Stimulated activated CD4-positive, alpha-beta T cell treated with anti-CD3 and anti-CD28 coated beads, Interleukin-2, amount 100 ng/mL, for 48 hours (primary cell): ENCODE measurements at regions not wholly inside any gene's neighbourhood (a gene's known extent, or its start where the extent isn't known, plus 50 kb on each side); places are given as distances from the start of the nearest gene placed in this dataset.
"Not testable (repeated sequence)": the region's sequence is repeated elsewhere in the genome, so short reads cannot be mapped to it uniquely, and the experiment has no call there.

Experiments used
- DNase-seq, 2 donors: peaks; one replicate each; pipeline ENCODE4 v3.0.0-alpha.2; 2020

DNA sequence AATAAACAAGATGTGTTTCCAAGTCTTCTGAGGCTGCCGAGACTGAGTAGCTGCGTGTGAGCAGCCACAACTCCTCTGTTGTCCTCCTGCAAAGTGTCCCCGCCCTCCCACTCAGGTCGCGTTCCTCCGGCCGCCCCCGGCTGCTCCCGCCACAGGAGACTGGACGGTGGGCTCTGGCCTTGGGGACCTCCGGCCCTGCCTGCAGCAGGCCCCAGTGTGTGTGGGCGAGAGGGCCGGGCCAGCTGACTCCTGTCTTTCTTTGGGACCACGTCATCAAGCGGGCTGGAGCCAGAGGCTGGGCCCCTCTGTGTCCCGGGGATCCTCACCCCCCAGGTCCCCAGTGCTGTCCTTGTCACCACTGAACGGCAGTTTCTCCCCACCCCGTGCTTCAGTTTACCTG is 175.3 kb downstream of the NPIPB11 start:
- no peak for DNase-seq

DNA sequence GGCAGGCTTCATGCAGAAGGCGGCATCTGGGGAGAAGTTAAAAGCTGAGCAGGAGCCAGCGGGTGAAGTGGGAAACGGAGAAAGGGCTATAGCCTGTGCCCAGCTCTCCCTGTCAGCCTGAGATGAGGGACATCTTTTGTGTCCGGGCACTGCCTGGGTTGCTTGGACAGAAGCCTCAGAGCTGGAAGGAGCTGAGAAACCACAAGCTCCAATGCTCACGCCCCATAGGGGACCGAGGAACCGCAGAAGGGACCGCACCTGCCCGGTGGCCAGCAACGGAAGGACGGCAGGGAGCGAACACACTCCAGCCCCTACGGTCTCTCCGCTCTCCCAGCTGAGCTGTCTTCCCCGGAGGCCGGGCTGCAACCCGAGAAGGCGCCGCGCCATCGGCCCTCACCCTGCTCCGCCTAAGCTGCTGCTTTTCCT is 175.8 kb downstream of the NPIPB11 start:
- no peak for DNase-seq

DNA sequence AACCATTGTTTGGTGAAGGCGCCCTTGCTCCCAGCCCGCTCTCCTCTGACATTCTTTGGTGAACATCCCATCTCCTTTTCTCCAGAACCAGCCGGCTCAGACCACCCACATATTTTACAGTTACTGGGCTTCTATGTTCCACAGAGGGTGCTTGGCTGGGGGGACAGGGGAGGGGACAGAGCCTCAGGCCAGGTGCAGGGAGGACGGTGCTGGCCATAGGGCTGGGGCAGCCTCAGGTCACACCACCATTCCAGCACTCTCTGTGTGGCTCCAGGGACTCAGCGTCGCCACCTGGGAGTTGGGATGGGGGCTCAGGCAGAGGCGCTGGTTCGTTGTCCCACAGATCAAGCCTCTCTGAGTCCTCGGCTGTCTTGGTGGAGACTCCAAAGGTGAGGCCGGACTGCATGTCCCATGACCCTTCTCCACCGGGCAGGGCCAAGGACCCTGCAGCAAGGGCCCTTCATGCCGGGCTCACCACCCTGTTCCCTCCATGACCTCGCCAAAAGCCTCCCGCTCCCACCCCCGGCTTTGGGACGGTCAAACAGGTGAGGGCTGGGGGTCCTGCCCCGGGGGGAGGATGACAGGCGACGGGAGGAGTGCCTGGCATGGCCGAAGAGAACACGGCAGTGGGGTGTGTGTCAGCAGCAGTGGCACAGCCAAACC is 176.4 kb downstream of the NPIPB11 start:
- DNase-seq: not testable (repeated sequence)

DNA sequence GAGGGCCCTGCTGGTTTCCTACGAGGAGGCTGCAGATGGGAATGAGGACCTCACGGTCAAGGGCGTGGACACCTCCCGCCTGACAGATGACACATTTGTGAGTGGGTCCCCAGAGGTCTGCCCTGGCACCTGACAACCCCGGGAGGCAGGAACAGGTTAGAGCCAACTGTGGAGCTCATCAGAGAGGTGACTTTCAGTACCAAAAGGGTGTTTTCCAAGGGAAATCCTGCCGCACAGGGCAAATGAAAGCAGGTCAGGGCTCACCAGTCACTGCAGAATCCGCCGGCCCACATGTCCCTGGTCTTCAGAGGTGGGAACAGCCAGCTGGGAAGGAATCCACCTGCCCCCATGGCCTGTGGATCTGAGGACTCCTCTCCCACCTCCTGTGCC is 176.9 kb downstream of the NPIPB11 start:
- not testable (repeated sequence) for DNase-seq

DNA sequence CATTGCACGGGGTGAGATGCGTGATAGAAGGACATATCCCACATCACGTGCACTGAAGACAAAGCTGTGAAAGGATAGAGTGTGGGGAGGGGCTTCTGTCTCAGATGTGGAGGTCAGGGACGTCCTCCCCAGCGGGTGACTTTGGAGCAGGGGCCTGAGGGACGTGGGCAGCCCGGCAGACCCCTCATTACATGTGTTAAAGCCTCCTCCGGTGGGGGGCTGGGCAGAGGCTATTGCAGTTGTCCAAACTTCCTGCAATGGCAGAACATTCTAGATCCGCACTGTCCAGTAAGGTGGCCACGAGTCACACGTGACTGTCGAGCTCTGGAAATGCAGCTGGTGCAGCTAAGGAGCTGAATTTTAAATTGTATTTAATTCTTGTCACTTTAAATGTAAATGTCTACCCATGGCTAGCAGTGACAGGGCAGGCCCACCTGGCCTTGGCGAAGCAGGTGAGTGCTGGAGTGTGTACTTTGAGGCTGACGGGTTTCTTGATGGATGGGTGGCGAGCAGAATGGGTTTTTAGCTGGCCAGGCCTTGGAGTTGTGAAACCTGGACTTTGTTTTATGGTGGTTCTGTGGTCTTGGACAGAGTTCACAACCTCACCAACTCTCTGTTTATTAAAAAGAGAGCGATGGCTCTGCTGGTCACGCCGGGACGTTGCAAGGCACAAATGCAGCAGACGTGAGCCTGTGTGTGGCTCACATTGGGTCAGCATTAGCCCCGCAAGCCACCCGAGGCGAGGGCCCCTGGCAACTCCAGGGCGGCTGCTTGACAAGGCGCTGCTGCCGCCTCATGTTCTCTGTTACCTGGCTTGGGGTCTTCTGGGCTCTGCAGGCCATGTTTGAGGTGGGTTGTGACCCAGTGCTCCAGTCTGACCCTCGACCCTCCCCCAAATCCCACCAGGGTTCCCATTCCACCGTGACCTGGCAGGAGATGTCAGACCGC is 177.6 kb downstream of the NPIPB11 start:
- DNase-seq: not testable (repeated sequence)

DNA sequence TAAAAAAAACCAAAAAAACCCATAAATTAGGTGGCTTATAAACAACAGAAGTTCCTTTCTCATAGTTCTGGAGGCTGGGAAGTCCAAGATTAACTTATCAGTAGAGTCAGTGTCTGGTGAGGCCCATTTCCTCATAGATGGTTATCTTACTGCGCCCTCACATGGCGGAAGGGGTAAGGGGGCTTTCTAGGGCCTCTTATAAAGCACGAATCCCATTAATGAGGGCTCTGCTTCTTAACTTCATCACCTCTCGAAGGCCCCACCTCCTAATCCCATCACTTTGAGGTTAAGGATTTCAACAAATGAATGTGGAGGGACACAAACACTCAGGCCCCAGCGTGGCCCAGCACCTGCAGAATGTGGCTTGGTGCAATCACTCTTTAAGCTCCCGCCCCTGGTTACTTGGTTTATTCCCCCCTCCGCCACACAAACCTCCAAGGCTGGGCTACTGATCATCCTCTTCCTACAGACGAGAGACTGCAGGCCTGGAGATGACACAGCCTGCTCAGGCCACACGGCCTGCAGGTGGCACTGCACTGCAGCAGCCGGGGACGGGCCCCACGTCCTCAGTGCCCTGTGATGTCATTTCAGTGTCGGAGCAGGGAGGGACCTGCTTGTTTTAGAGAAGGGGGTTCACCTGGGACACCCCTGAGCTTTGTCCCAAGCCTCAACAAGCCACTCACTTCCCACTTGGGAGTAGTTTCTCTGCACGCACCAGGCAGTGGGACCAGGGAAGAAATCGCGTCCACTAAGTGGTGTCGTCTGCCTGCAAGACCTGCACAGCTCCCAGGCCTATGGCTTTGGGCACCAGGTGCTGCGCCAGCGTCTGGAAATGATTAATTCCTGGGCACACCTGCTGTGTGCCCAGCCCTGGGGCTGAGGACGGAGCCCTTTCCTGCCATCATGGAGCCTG is 178.5 kb downstream of the NPIPB11 start:
- DNase-seq: peak in 1 of 2 donors; percentile 44

DNA sequence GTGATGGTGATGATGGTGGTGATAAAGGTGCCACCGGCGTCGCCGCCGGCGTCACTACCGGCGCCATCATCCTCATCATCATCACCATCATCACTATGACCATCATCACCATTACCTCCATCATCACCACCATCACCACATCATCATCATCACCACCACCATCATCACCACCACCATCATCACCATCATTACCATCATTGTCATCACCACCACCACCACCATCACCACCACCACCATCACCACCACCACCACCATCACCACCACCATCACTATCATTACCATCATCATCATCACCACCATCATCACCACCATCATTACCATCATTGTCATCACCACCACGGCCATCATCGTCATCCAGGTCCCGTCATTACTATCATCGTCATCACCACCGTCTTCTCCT is 179.7 kb downstream of the NPIPB11 start:
- no peak for DNase-seq

DNA sequence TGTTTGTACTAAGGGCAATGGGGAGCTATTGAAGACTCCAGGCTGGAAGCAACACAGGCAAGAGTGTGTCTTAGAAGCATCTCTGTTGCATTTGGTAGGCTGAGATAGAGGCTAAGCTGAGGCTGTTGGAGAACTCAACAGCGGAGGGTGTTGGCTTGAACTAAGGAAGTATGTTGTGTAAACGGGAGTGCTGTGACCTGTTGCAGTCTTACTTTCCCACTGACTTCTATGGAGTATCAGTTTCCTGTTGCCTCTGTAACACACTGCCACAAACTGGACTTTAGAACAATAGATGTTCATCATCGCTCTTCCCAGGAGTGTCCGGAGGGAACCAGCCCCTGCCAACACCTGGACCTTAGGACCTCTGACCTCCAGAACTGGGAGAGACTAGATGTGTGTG is 181.8 kb downstream of the NPIPB11 start:
- not testable (repeated sequence) for DNase-seq

DNA sequence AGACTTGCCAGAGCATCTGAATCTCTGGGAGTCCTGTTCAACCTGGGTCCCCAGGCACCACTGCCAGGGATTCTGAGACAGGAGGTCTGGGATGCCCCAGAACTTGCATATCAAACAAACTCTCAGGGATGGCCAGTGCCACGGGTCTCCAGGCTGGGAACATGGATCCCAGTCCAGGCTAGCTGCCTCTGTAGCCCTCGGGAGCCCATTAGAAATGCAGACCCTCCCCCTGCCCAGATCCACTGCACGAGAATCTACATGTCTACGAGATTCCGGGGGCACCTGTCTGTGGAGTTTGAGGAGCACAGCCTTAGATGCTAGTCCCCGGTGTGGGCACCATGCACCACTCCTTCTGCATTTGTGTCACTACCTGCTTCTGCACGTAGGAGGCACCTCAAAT is 183.9 kb downstream of the NPIPB11 start:
- not testable (repeated sequence) for DNase-seq

DNA sequence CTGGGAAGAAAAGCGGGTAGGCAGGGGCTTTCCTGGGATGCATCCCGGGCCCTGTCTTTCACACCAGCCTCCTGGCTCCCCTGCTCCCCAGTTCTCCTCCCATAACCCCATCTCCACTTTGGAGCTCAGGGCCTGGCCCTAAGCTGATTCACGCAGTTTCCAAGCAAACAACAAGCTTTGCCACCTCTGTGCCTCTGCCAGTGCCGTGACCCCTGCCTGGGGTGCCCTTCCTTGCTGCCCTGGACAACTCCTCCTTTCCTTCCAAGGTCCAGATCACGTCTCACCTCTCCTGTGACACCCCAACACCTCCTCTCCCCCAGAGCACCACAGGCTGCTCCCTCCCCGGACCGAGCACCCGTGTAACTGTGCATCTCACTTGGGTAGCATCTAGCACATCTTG is 184.5 kb downstream of the NPIPB11 start:
- not testable (repeated sequence) for DNase-seq

DNA sequence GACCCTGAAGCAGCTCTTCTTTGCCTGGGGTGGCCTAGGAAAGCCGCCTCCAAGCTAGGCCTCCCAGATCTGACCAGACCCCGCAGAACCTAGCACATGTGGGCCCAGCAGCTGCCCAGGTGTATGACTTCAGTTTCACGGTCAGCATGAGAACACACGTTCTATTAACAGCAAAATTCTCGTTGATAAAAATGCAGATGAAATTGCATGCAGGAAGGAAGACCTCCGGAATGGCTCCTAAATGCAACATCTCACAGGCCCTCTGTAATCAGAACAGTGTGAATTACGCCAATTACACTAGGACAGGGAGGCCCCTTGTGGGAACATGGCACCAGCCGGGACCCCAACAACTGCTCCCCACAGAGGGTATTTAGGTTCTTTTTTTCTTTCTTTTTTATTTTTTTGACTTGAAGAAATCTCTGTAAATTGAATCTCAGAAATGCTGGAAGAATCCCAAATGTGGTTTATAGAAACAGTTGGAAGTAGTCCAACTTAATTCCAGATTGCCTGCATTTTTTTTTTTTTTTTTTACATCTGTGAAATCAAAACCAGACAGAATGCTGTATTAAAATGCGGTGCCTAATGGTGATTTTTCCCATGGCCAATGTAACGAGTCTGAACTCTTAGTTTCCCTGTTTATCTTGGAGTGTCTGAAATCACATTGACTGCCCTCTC is 185.1 kb downstream of the NPIPB11 start:
- DNase-seq: not testable (repeated sequence)

DNA sequence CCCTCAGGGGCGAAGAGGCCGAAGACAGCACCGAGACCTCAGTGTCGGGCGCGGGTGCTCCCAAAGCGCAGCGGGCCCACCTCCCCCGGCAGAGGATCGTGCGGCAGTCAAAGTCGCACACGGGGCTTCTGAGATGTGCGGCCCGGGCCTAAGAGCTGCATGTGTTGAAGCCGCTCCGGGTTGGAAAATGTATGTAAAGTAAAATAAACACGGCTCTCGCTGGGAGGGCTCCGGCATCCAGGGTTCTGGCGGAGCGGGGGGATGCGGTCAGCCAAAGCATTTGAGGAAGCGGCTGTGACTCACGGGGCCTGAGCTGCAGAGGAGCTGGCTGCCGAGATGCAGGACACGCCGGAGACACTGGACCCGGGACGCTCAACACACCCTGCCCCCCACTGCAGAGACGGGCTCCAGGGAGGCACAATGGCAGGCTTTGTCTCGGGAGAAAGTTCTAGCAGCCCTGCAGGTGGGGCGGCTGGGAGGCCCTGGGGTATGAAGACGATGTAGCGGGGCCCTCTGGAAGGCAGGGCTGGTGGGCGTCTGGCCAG is 185.8 kb downstream of the NPIPB11 start:
- DNase-seq: not testable (repeated sequence)

DNA sequence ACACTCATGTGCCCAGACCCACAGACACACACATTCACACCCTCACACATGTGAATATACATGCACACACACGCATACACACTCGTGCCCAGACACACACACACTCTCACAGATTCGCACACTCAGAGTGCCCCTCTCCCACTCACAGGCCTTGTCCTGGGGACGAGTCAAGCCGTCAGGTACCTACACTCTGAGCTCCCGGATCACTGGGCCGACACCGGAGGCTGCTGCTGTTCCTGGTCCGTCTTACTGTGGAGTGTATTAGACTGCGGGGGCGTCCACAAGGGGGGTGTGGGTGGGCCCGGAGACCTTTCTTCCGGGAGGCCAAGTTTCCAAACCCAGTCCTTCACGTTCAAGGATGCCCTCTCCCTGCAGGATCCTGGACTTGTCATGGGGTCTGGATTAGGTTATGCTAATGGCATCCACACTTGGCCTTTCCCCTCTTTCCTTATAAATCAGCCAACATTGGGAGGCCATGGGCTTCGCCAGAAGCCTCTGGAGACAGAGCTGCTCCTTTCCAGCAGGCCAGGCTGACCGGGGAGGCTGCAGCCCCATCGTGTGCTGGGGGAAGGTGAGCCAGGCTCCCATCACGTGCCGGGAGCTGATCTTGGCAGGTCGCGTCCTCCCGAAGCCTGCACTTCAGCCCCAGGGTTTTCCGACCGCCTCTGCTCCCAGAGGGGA is 186.4 kb downstream of the NPIPB11 start:
- DNase-seq: not testable (repeated sequence)

DNA sequence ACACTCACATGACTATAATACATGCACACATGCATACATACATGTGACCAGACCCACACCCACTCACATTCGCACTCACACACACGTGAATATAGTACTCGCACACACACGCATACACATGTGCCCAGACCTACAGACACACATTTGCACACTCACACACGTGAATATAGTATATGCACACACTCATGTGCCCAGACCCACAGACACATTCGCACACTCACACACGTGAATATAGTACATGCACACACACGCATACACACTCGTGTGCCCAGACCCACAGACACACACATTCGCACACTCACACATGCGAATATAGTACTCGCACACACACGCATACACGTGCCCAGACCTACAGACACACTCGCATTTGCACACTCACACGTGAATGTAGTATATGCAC is 186.9 kb downstream of the NPIPB11 start:
- DNase-seq: not testable (repeated sequence)

DNA sequence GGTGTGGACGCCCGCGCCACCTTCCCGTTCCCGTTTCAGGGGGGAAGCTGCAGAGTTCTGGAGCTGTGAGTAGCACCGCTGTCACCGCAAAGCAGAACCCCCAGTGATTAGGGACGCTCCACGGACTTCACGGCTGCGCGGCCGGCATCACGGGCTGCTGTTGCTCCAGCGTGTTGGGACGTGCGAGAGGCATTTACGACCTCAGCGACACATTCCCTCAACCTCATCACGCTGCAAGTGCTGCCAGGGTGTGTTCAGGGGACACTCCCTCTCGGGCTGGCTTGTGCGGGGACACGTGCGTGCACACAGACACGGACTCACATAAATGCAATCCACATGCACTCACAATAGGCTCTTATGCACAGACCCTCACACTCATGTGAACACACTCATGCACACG is 187.9 kb downstream of the NPIPB11 start:
- not testable (repeated sequence) for DNase-seq

DNA sequence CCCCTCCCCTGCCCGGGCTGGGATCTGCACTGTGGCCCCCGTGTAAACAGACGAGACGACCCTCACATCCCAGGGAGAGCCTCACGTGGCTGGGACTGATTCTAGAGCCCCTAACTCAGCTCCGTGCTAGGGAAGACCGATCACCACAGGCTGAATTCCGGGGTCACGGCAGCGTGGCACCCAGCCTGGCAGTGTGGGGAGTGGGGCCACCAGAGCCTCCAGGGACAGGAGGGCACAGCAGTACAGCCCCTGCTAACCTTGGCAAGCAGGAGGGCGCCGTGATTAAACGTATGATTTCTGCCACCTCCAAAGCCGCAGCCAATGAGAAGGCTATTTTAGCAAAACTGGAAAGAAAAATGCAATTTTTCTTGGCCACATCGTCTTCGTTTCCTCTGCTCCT is 188.3 kb downstream of the NPIPB11 start:
- not testable (repeated sequence) for DNase-seq

DNA sequence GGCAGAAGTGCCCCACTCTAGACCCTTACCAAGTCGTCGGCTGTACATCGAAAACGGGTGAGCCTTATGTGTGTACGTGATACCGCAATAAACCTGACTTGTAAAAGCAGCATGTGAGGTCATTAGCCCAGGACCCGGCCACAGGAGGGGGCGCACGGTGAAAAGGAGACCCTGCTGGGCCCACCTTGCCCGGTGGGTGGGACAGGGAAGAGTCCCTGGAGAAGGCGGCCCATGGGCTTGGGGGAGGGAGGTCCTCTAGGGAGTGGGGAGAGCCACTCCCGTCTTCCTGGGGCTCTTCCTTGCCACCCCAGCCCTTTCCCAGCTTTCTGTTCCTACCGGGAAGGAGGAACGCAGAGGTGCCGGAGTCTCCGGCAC is 188.8 kb downstream of the NPIPB11 start:
- not testable (repeated sequence) for DNase-seq

DNA sequence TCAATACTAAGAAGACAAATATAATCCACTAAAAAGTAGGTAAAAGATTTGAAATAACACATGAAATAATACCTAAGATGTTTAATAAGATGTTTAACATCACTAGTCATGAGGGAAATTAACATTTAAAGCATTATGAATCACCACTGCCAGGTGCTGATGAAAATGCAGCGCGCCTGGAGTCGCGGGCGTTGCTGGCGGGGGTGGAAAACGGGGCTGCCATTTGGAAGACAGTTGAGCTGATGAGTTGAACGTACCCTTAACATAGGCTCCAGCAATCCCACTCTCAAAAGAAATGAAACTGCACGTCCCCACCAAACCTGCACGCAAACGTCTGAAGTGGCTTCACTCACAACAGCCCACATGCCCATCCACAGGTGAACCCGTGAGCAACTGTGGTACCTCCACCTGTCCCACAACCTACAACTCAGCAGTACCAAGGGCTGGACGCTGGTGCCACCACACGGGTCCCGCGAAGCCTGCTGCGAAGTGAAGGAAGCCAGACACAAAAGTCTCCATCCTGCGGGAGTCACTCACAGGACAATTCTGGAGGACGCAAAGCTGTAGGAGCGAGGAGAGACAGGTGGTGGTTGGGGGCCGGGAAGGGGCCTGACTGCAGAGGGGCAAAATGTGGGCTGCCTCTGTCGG is 189.3 kb downstream of the NPIPB11 start:
- not testable (repeated sequence) for DNase-seq

DNA sequence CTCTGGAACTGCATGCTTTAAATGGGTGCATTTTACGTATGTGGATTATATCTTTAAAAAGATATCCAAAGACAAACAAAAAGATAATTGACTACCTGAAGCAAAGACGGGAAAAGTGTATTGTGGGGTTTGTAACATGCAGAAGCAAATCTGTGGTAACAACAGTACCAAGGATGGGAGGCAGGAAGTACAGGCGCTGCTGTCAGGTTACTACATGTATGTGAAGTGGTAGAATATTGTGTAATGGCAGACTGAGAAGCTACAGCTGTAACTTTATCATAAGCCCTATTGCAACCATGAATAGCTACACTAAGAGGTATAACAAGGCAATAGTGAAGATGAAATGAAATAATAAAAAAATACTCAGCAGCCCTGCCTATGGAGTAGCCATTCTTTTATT is 192.7 kb downstream of the NPIPB11 start:
- DNase-seq: not testable (repeated sequence)

DNA sequence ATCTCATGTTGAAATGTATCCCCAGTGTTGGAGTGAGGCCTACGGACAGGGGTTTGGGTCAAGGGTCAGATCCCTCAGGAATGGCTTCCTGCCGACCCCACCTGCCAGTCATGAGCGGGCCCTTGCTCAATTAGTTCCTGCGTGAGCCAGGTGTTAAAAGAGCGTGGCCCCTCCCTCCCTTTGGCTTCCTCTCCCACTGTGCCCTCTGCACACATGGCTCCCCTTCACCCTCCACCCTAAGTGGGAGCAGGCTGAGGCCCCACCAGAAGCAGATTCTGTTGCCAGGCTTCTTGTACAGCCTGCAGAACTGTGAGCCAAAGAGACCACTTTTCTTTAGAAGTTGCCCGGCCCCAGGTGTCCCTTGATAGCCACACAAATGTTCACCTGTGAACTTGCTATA is 193.3 kb downstream of the NPIPB11 start:
- not testable (repeated sequence) for DNase-seq
